Glutamatergic neuron (in vitro differentiated cells): ENCODE measurements at regions not wholly inside any gene's neighbourhood (a gene's known extent, or its start where the extent isn't known, plus 50 kb on each side); places are given as distances from the start of the nearest gene placed in this dataset.
"Not testable (repeated sequence)": the region's sequence is repeated elsewhere in the genome, so short reads cannot be mapped to it uniquely, and the experiment has no call there.

Experiments
- DNase-seq: peaks from one replicate; pipeline ENCODE4 v3.0.0; 2022
- H3K27ac Mint-ChIP-seq: one replicate; pipeline ENCODE4 v1.8.0; 2020; ENCODE audit warnings: mild to moderate bottlenecking, mixed read lengths, inconsistent platforms; ENCODE audit not compliant: unreplicated experiment
- H3K27me3 Mint-ChIP-seq: one replicate; pipeline ENCODE4 v1.8.0; 2020; ENCODE audit warnings: mild to moderate bottlenecking, moderate library complexity, mixed read lengths, inconsistent platforms; ENCODE audit not compliant: unreplicated experiment
- H3K36me3 Mint-ChIP-seq: one replicate; pipeline ENCODE4 v1.8.0; 2020; ENCODE audit warnings: mild to moderate bottlenecking, mixed read lengths, inconsistent platforms; ENCODE audit not compliant: unreplicated experiment
- H3K4me1 Mint-ChIP-seq: one replicate; pipeline ENCODE4 v1.8.0; 2020; ENCODE audit warnings: mild to moderate bottlenecking, low read depth, mixed read lengths, inconsistent platforms; ENCODE audit not compliant: unreplicated experiment
- H3K4me3 Mint-ChIP-seq: one replicate; pipeline ENCODE4 v1.8.0; 2020; ENCODE audit warnings: mild to moderate bottlenecking, mixed read lengths, inconsistent platforms; ENCODE audit not compliant: unreplicated experiment
- H3K9me3 Mint-ChIP-seq: one replicate; pipeline ENCODE4 v1.8.0; 2020; ENCODE audit warnings: mild to moderate bottlenecking, moderate library complexity, mixed read lengths, inconsistent platforms; ENCODE audit not compliant: unreplicated experiment
- TF ChIP-seq, protein P1 (sequence below): fragments of 200-600 bp; sonication (generic); IDR thresholded peaks from one replicate; pipeline ENCODE4 v1.5.0; 2021; ENCODE audit not compliant: partially characterized antibody, unreplicated experiment

GRCh38 chr4:167873496-167873895 is 218.8 kb upstream of the ANXA10 start:
- no peak overlapping the region for H3K27ac Mint-ChIP-seq
- no peaks in the 10 kb centered on the region for H3K27me3 Mint-ChIP-seq
- TF ChIP-seq, protein P1, sequence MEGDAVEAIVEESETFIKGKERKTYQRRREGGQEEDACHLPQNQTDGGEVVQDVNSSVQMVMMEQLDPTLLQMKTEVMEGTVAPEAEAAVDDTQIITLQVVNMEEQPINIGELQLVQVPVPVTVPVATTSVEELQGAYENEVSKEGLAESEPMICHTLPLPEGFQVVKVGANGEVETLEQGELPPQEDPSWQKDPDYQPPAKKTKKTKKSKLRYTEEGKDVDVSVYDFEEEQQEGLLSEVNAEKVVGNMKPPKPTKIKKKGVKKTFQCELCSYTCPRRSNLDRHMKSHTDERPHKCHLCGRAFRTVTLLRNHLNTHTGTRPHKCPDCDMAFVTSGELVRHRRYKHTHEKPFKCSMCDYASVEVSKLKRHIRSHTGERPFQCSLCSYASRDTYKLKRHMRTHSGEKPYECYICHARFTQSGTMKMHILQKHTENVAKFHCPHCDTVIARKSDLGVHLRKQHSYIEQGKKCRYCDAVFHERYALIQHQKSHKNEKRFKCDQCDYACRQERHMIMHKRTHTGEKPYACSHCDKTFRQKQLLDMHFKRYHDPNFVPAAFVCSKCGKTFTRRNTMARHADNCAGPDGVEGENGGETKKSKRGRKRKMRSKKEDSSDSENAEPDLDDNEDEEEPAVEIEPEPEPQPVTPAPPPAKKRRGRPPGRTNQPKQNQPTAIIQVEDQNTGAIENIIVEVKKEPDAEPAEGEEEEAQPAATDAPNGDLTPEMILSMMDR, result no peak
- H3K9me3 Mint-ChIP-seq, result peaks cover 4% of the 10 kb centered on the region
- H3K4me3 Mint-ChIP-seq, result no peak overlapping the region
- no peaks in the 10 kb centered on the region for H3K36me3 Mint-ChIP-seq
- DNase-seq, result no peak
- H3K4me1 Mint-ChIP-seq, result no peaks in the 10 kb centered on the region

DNA sequence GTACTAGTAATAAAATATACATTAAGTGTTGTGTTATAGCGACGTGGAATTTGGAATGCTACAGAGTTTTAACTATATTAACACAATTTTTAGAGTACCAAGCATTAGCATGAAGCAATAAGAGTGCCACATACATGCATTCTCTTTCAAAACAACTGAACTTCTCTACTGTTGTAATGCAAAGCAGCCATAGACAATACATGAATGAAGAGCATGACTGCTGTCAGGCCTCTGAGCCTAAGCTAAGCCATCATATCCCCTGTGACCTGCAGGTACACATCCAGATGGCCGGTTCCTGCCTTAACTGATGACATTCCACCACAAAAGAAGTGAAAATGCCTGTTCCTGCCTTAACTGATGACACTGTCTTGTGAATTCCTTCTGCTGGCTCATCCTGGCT is 216.2 kb upstream of the ANXA10 start:
- not testable (repeated sequence) for DNase-seq, H3K9me3 Mint-ChIP-seq, H3K27ac Mint-ChIP-seq, H3K27me3 Mint-ChIP-seq, H3K36me3 Mint-ChIP-seq, H3K4me1 Mint-ChIP-seq, H3K4me3 Mint-ChIP-seq

- not testable (repeated sequence) for H3K36me3 Mint-ChIP-seq, H3K4me1 Mint-ChIP-seq
Observed at GRCh38 chr4:167877826-167878225, 214.5 kb upstream of the ANXA10 start.

DNA sequence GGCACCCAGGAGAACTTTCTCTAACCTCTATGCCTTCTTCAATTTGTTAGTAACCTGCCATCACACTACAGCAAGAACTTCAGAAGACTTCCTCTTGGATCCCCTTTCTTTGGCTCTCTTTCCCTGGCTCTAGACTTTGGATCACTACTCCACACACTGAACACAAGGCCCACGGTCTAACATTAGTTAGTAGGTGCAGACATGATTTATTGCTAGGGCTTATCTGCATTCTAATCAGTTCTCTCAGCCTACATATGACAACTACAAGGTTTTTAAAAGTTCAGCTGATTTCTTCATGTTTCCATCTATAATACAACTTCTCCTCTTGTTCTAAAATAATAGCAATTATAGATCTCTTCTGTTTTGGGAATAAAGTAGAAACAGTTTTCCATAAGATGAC is 209.1 kb upstream of the ANXA10 start:
- no peaks in the 10 kb centered on the region for H3K36me3 Mint-ChIP-seq
- H3K4me1 Mint-ChIP-seq, result no peaks in the 10 kb centered on the region
- TF ChIP-seq, protein P1, result no peak
- H3K9me3 Mint-ChIP-seq, result peaks cover 1% of the 10 kb centered on the region
- H3K27ac Mint-ChIP-seq, result no peak overlapping the region
- H3K4me3 Mint-ChIP-seq, result no peak overlapping the region
- no peaks in the 10 kb centered on the region for H3K27me3 Mint-ChIP-seq
- no peak for DNase-seq

More at GRCh38 chr4:167877826-167878225, 214.5 kb upstream of the ANXA10 start:
- not testable (repeated sequence) for H3K4me3 Mint-ChIP-seq, H3K9me3 Mint-ChIP-seq, H3K27ac Mint-ChIP-seq, DNase-seq, H3K27me3 Mint-ChIP-seq

- Mint-ChIP-seq H3K27me3 (no peaks in the 10 kb centered on the region), H3K4me1 (no peaks in the 10 kb centered on the region), H3K9me3 (peaks cover under 1% of the 10 kb centered on the region), H3K27ac (no peak overlapping the region), H3K4me3 (no peak overlapping the region), H3K36me3 (no peaks in the 10 kb centered on the region)
- no peak for DNase-seq
- TF ChIP-seq, protein P1, result no peak
Observed at GRCh38 chr4:167885071-167885470, 207.3 kb upstream of the ANXA10 start.

DNA sequence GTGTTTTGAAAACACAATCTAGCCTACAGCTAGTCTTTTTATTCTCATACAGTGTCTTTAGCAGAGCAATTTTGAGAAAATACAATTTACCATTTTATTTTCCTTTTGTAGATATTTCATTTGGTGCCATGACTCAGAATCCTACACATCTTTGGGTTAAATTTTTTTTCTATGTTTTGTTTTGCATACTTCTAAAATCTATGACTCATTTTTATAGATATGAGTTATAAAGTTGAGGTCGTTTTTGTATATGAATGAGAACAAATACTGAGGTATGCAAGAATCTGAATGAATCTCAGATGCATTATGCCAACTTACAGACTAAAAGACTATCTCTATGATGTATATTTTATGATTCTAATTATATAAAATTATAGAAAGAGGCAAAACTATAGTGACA is 206.5 kb upstream of the ANXA10 start:
- no peaks in the 10 kb centered on the region for H3K4me1 Mint-ChIP-seq
- TF ChIP-seq, protein P1, result no peak
- H3K36me3 Mint-ChIP-seq, result no peaks in the 10 kb centered on the region
- H3K27me3 Mint-ChIP-seq, result no peaks in the 10 kb centered on the region
- no peak overlapping the region for H3K27ac Mint-ChIP-seq
- H3K9me3 Mint-ChIP-seq, result no peaks in the 10 kb centered on the region
- no peak for DNase-seq
- no peak overlapping the region for H3K4me3 Mint-ChIP-seq
